GM12878 (cell line): ENCODE measurements at regions not wholly inside any gene's neighbourhood (a gene's known extent, or its start where the extent isn't known, plus 50 kb on each side); places are given as distances from the start of the nearest gene placed in this dataset.

Experiments used
- ATAC-seq: fragments of 200-7000 bp; cut with Tn5 transposase; 3 replicates; pipeline ENCODE4 v1.9.1; 2020; ENCODE audit warnings: mild to moderate bottlenecking, moderate library complexity
- BruUV-seq: library from RNA; stranded (reverse); fragments of 400-500 nt; replicated peaks from 2 replicates; lab custom pipeline; 2021; lab: Mats Ljungman, UMichigan
- CTCF ChIA-PET: fragments of 300-600 bp; sonication (Branson Sonifier 250); formaldehyde crosslinking; extraction: SDS; loops from one replicate; lab custom pipeline; 2021; ENCODE audit warnings: inconsistent platforms; lab: Yijun Ruan, JAX
- POLR2A ChIA-PET: fragments of 350-600 bp; formaldehyde crosslinking; extraction: SDS; loops from one replicate; lab custom pipeline; 2021; ENCODE audit warnings: inconsistent platforms; lab: Charles Lee
- RAD21 ChIA-PET: fragments of 300-600 bp; sonication (Branson Sonifier 250); formaldehyde crosslinking; loops from one replicate; lab custom pipeline; 2023; ENCODE audit warnings: antibody characterized with exemption; ENCODE audit not compliant: unreplicated experiment; lab: Charles Lee
- SMC1A ChIA-PET: fragments of 300-600 bp; sonication (Branson Sonifier 250); formaldehyde crosslinking; loops from one replicate; lab custom pipeline; 2023; ENCODE audit not compliant: unreplicated experiment, uncharacterized antibody; lab: Charles Lee
- DNase-seq: peaks from one replicate; pipeline ENCODE4 v3.0.0-alpha.2; 2011; ENCODE audit warnings: low read depth, low spot score
- FAIRE-seq: peaks from 3 replicates; lab custom pipeline; 2011; peaks lifted over from hg19 to GRCh38; lab: Jason Lieb, UNC
- H2AFZ ChIP-seq: 2 replicates; pipeline ENCODE4 v1.6.0; 2011; ENCODE audit warnings: low read depth, low read length, control low read depth; ENCODE audit not compliant: control insufficient read depth
- H3K27ac ChIP-seq: 2 replicates; pipeline ENCODE4 v1.5.1; 2011; ENCODE audit warnings: control low read depth; ENCODE audit not compliant: control insufficient read depth, insufficient read depth
- H3K27me3 ChIP-seq, 2 experiments: replicated peaks in 1 of 2; 2 replicates each; pipeline versions ENCODE4 v1.6.0 to v1.6.1; 2011; ENCODE audit warnings: low read length in 1 of 2; ENCODE audit not compliant: control insufficient read depth in 2 of 2, insufficient read depth in 2 of 2
- H3K36me3 ChIP-seq, 2 experiments: 2 replicates each; pipeline ENCODE4 v1.5.1; 2011; ENCODE audit warnings: low read length in 1 of 2; ENCODE audit not compliant: control insufficient read depth in 2 of 2, insufficient read depth in 2 of 2
- H3K4me1 ChIP-seq: 2 replicates; pipeline ENCODE4 v1.6.1; 2011; ENCODE audit warnings: mild to moderate bottlenecking, low read length, moderate library complexity, mixed read lengths; ENCODE audit not compliant: control insufficient read depth, insufficient read depth
- H3K4me2 ChIP-seq: 2 replicates; pipeline ENCODE4 v1.6.0; 2011; ENCODE audit warnings: control low read depth; ENCODE audit not compliant: control insufficient read depth, insufficient read depth
- H3K4me3 ChIP-seq: fragments of 200-600 bp; sonication (generic); 2 replicates; pipeline ENCODE4 v1.5.1; 2016
- H3K79me2 ChIP-seq: 2 replicates; pipeline ENCODE4 v1.6.0; 2011; ENCODE audit warnings: low read length; ENCODE audit not compliant: control insufficient read depth, insufficient read depth
- H3K9ac ChIP-seq: 2 replicates; pipeline ENCODE4 v1.8.0; 2011; ENCODE audit warnings: low read length, control low read depth, mixed read lengths; ENCODE audit not compliant: control insufficient read depth, insufficient read depth
- H3K9me3 ChIP-seq: replicated peaks from 3 replicates; pipeline ENCODE4 v1.5.1; 2011; ENCODE audit warnings: mild to moderate bottlenecking, low read length; ENCODE audit not compliant: control insufficient read depth, insufficient read depth
- H4K20me1 ChIP-seq: 2 replicates; pipeline ENCODE4 v1.6.0; 2011; ENCODE audit not compliant: control insufficient read depth, insufficient read depth
- ASH2L ChIP-seq: fragments of 300-600, 200-600 bp; sonication (generic); IDR thresholded peaks from 2 replicates; pipeline ENCODE4 v1.6.1; 2017; ENCODE audit warnings: low read depth, mild to moderate bottlenecking, borderline replicate concordance
- CREM ChIP-seq: IDR thresholded peaks from 2 replicates; pipeline ENCODE4 v1.6.1; 2014; ENCODE audit warnings: antibody characterized with exemption, low read depth
- EGR1 ChIP-seq, 2 experiments: IDR thresholded peaks; 1 replicate in 1 of 2; 2 replicates in 1 of 2; pipeline ENCODE4 v1.6.1; 2011 to 2012; ENCODE audit warnings: low read depth in 2 of 2, low read length in 2 of 2, borderline replicate concordance in 1 of 2, mild to moderate bottlenecking in 1 of 2, moderate library complexity in 1 of 2
- FOXK2 ChIP-seq: fragments of 450-650 bp; IDR thresholded peaks from 2 replicates; pipeline ENCODE4 v1.6.1; 2017; ENCODE audit warnings: mild to moderate bottlenecking, moderate library complexity
- MTA2 ChIP-seq: fragments of 450-650 bp; IDR thresholded peaks from 2 replicates; pipeline ENCODE4 v1.6.1; 2016; ENCODE audit warnings: low read depth, mild to moderate bottlenecking, moderate library complexity
- POLR2AphosphoS5 ChIP-seq: IDR thresholded peaks from 2 replicates; pipeline ENCODE4 v1.6.1; 2011; ENCODE audit warnings: mild to moderate bottlenecking, low read length, inconsistent platforms
- SMAD1 ChIP-seq: fragments of 450-650 bp; IDR thresholded peaks from 2 replicates; pipeline ENCODE4 v1.6.1; 2018; ENCODE audit warnings: mild to moderate bottlenecking, low read depth; ENCODE audit not compliant: partially characterized antibody
- SMARCA5 ChIP-seq: fragments of 450-650 bp; IDR thresholded peaks from 2 replicates; pipeline ENCODE4 v1.6.1; 2017; ENCODE audit warnings: mild to moderate bottlenecking
- TCF7 ChIP-seq: IDR thresholded peaks from 2 replicates; pipeline ENCODE4 v1.6.1; 2014; ENCODE audit warnings: antibody characterized with exemption, borderline replicate concordance
- WGBS: methylation state at CpG from one replicate; pipeline ENCODE4 v1.1.6; 2016; ENCODE audit warnings: low lambda C conversion rate; ENCODE audit not compliant: insufficient replicate concordance, insufficient coverage; ENCODE audit errors: missing lambda C conversion rate; 5-methylcytosine and 5-hydroxymethylcytosine counted together
- in situ Hi-C: fragments of 300-500 bp; cut with MboI; formaldehyde crosslinking; loops from 9 replicates; pipeline ENCODE4 v1.14.3; 2018; ENCODE audit warnings: mixed read lengths
- intact Hi-C: fragments of 100-400 bp; cut with micrococcal nuclease; formaldehyde crosslinking; loops from one replicate; pipeline ENCODE4 v1.14.2; 2022; ENCODE audit not compliant: unreplicated experiment
- TF ChIP-seq, protein P1 (sequence below): fragments of 450-650 bp; IDR thresholded peaks from 2 replicates; pipeline ENCODE4 v1.6.1; 2017; ENCODE audit warnings: mild to moderate bottlenecking, moderate library complexity
- TF ChIP-seq, protein P2 (sequence below): IDR thresholded peaks from 2 replicates; pipeline ENCODE4 v1.6.1; 2011; ENCODE audit warnings: low read depth, mild to moderate bottlenecking, low read length, moderate library complexity, borderline replicate concordance; ENCODE audit errors: extremely low read depth
- TF ChIP-seq, protein P3 (sequence below): fragments of 450-650 bp; IDR thresholded peaks from 2 replicates; pipeline ENCODE4 v1.6.1; 2018; ENCODE audit warnings: borderline replicate concordance, mild to moderate bottlenecking; ENCODE audit not compliant: partially characterized antibody
- TF ChIP-seq, protein P4 (sequence below): IDR thresholded peaks from 2 replicates; pipeline ENCODE4 v1.6.1; 2012; ENCODE audit warnings: mild to moderate bottlenecking, low read depth, low read length

DNA sequence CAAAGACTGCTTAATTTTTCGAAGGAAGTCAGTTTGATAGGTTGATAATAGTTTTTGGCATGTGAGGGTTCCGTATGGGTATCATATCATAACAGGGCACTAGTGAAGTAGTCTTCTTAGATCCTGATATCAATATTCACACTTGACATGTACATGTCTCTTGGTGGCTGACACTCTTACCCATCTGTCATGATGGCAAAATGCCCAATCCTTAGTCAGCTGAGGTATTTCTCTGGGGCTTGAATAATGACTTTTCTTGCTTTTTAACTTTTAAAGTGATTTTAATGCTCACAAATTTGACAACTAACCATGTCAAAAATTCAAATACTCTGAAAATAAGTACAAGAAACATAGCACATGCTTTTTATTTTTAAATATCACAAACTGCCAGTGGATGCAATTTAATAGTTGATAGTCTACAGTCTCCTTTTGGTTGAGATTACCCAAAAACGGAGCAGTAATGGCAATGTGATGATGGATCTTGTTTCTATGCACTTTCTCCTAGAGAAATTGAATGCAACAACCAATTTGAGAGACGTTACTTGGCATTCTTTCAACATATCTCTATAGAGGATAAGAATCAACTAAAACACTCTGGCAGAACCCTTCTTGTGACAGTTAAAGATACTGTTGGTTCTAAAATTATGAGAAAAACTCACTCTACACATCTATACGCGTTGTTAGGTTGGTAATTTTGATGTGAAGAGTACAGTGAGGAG lies 552.9 kb upstream of the PABPC4L start:
- POLR2A ChIA-PET, result no interaction called here
- no peak overlapping the region for H3K9ac ChIP-seq
- no peaks in the 10 kb centered on the region for H3K79me2 ChIP-seq
- ATAC-seq, result no peak
- CTCF ChIA-PET, result interaction anchor here (1.6 kb wide), 1 partner anchor 8 kb away, joined by 3 read pairs; no protein-coding TSS in a partner anchor
- H3K27ac ChIP-seq, result no peak overlapping the region
- no peaks in the 10 kb centered on the region for H3K9me3 ChIP-seq
- no peak overlapping the region for H3K4me3 ChIP-seq
- H3K4me1 ChIP-seq, result no peaks in the 10 kb centered on the region
- H3K4me2 ChIP-seq, result no peak overlapping the region
- no peaks in the 10 kb centered on the region for H3K36me3 ChIP-seq
- H2AFZ ChIP-seq, result no peak overlapping the region
- BruUV-seq, result no TSS peak
- H4K20me1 ChIP-seq, result no peaks in the 10 kb centered on the region
- in situ Hi-C loops (no loop called here), intact Hi-C loops (no loop called here)
- WGBS, result 4% methylated on average over 6 of the region's 6 CpGs
- H3K27me3 ChIP-seq, result no peaks in the 10 kb centered on the region
- RAD21 ChIA-PET, result no interaction called here
- SMC1A ChIA-PET, result no interaction called here
- FAIRE-seq, result no peak
- no peak for DNase-seq
- TF ChIP-seq, protein P1, sequence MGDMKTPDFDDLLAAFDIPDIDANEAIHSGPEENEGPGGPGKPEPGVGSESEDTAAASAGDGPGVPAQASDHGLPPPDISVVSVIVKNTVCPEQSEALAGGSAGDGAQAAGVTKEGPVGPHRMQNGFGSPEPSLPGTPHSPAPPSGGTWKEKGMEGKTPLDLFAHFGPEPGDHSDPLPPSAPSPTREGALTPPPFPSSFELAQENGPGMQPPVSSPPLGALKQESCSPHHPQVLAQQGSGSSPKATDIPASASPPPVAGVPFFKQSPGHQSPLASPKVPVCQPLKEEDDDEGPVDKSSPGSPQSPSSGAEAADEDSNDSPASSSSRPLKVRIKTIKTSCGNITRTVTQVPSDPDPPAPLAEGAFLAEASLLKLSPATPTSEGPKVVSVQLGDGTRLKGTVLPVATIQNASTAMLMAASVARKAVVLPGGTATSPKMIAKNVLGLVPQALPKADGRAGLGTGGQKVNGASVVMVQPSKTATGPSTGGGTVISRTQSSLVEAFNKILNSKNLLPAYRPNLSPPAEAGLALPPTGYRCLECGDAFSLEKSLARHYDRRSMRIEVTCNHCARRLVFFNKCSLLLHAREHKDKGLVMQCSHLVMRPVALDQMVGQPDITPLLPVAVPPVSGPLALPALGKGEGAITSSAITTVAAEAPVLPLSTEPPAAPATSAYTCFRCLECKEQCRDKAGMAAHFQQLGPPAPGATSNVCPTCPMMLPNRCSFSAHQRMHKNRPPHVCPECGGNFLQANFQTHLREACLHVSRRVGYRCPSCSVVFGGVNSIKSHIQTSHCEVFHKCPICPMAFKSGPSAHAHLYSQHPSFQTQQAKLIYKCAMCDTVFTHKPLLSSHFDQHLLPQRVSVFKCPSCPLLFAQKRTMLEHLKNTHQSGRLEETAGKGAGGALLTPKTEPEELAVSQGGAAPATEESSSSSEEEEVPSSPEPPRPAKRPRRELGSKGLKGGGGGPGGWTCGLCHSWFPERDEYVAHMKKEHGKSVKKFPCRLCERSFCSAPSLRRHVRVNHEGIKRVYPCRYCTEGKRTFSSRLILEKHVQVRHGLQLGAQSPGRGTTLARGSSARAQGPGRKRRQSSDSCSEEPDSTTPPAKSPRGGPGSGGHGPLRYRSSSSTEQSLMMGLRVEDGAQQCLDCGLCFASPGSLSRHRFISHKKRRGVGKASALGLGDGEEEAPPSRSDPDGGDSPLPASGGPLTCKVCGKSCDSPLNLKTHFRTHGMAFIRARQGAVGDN, result no peak
- TF ChIP-seq, protein P2, sequence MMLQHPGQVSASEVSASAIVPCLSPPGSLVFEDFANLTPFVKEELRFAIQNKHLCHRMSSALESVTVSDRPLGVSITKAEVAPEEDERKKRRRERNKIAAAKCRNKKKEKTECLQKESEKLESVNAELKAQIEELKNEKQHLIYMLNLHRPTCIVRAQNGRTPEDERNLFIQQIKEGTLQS, result no peak
- TF ChIP-seq TCF7 (no peak), FOXK2 (no peak), ASH2L (no peak), SMAD1 (no peak), MTA2 (no peak), EGR1 (IDR thresholded peaks at IDR 0.05; ENCODE audit: borderline replicate concordance in 1 of 2, low read depth in 2 of 2, low read length in 2 of 2) (no peak), POLR2AphosphoS5 (no peak), CREM (no peak), SMARCA5 (no peak)
- TF ChIP-seq, protein P3, sequence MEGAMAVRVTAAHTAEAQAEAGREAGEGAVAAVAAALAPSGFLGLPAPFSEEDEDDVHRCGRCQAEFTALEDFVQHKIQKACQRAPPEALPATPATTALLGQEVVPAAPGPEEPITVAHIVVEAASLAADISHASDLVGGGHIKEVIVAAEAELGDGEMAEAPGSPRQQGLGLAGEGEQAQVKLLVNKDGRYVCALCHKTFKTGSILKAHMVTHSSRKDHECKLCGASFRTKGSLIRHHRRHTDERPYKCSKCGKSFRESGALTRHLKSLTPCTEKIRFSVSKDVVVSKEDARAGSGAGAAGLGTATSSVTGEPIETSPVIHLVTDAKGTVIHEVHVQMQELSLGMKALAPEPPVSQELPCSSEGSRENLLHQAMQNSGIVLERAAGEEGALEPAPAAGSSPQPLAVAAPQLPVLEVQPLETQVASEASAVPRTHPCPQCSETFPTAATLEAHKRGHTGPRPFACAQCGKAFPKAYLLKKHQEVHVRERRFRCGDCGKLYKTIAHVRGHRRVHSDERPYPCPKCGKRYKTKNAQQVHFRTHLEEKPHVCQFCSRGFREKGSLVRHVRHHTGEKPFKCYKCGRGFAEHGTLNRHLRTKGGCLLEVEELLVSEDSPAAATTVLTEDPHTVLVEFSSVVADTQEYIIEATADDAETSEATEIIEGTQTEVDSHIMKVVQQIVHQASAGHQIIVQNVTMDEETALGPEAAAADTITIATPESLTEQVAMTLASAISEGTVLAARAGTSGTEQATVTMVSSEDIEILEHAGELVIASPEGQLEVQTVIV, result no peak
- TF ChIP-seq, protein P4, sequence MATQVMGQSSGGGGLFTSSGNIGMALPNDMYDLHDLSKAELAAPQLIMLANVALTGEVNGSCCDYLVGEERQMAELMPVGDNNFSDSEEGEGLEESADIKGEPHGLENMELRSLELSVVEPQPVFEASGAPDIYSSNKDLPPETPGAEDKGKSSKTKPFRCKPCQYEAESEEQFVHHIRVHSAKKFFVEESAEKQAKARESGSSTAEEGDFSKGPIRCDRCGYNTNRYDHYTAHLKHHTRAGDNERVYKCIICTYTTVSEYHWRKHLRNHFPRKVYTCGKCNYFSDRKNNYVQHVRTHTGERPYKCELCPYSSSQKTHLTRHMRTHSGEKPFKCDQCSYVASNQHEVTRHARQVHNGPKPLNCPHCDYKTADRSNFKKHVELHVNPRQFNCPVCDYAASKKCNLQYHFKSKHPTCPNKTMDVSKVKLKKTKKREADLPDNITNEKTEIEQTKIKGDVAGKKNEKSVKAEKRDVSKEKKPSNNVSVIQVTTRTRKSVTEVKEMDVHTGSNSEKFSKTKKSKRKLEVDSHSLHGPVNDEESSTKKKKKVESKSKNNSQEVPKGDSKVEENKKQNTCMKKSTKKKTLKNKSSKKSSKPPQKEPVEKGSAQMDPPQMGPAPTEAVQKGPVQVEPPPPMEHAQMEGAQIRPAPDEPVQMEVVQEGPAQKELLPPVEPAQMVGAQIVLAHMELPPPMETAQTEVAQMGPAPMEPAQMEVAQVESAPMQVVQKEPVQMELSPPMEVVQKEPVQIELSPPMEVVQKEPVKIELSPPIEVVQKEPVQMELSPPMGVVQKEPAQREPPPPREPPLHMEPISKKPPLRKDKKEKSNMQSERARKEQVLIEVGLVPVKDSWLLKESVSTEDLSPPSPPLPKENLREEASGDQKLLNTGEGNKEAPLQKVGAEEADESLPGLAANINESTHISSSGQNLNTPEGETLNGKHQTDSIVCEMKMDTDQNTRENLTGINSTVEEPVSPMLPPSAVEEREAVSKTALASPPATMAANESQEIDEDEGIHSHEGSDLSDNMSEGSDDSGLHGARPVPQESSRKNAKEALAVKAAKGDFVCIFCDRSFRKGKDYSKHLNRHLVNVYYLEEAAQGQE, result no peak
